ENCODE measurements at regions not wholly inside any gene's neighbourhood (a gene's known extent, or its start where the extent isn't known, plus 50 kb on each side); places are given as distances from the start of the nearest gene placed in this dataset.
A peak's percentile ranks its signal among the peaks of the same experiment; 100 is the strongest.

DNA sequence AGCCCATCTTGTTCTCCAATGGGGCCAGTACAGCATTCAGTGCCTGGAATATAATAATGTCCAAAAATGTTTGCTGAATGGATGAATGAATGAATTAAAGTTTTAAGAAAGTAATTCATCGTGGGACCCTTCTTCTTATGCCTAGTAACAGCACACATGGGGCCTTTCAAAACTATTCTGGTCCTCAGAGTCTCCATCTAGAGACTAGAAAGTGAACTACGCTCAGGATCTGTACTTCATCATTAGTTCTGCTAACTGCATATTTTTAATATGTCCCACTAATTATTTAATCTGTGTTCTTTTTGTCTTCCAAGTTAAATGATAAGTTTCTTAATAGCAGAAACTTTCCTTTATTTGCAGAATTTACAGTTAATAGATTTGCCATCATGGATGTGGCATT, 172.5 kb downstream of the SMAD2 start:
- H3K4me1 Mint-ChIP-seq (ENCODE audit: low read depth, unreplicated experiment): no peaks in the 10 kb centered on the region
- H3K36me3 Mint-ChIP-seq (ENCODE audit: low read depth, unreplicated experiment): no peaks in the 10 kb centered on the region
- TF ChIP-seq, protein P1, sequence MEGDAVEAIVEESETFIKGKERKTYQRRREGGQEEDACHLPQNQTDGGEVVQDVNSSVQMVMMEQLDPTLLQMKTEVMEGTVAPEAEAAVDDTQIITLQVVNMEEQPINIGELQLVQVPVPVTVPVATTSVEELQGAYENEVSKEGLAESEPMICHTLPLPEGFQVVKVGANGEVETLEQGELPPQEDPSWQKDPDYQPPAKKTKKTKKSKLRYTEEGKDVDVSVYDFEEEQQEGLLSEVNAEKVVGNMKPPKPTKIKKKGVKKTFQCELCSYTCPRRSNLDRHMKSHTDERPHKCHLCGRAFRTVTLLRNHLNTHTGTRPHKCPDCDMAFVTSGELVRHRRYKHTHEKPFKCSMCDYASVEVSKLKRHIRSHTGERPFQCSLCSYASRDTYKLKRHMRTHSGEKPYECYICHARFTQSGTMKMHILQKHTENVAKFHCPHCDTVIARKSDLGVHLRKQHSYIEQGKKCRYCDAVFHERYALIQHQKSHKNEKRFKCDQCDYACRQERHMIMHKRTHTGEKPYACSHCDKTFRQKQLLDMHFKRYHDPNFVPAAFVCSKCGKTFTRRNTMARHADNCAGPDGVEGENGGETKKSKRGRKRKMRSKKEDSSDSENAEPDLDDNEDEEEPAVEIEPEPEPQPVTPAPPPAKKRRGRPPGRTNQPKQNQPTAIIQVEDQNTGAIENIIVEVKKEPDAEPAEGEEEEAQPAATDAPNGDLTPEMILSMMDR (IDR thresholded peaks at IDR 0.05; ENCODE audit: insufficient read depth, low read depth, low read length): peak; percentile 20
- no peak for TF ChIP-seq EZH2 (IDR thresholded peaks at IDR 0.05; ENCODE audit: insufficient read depth, low read length)
- no peak overlapping the region for H3K4me3 Mint-ChIP-seq (ENCODE audit: unreplicated experiment)
- H3K27me3 Mint-ChIP-seq (ENCODE audit: low read depth, unreplicated experiment): peaks cover 19% of the 10 kb centered on the region
- no peak overlapping the region for H3K27ac Mint-ChIP-seq (ENCODE audit: unreplicated experiment)
- H4K20me1 ChIP-seq (ENCODE audit: insufficient read depth, low read length): no peaks in the 10 kb centered on the region
- no peaks in the 10 kb centered on the region for H3K79me2 ChIP-seq (ENCODE audit: insufficient read depth, low read length)
- peaks cover 4% of the 10 kb centered on the region for H3K27me3 ChIP-seq (ENCODE audit: insufficient read depth, low read length)
- no peak overlapping the region for H3K9ac ChIP-seq (ENCODE audit: low read length)
- no peak overlapping the region for H3K4me2 ChIP-seq (ENCODE audit: low read length)
- no peaks in the 10 kb centered on the region for H3K36me3 ChIP-seq (ENCODE audit: insufficient read depth, low read length)
- H3K27ac ChIP-seq (ENCODE audit: low read depth, low read length): no peak overlapping the region
- peaks cover 4% of the 10 kb centered on the region for H3K9me3 Mint-ChIP-seq (ENCODE audit: unreplicated experiment)
- no peak for DNase-seq (ENCODE audit: low read depth)
- H3K9me3 ChIP-seq (ENCODE audit: insufficient read depth, low read depth, low read length): no peaks in the 10 kb centered on the region
- no peak overlapping the region for H3K4me3 ChIP-seq (ENCODE audit: insufficient read depth, low read depth, low read length)
- no peak overlapping the region for H2AFZ ChIP-seq (ENCODE audit: low read depth, low read length)
- H3K4me1 ChIP-seq (ENCODE audit: insufficient read depth, low read length): no peaks in the 10 kb centered on the region
- no peak for FAIRE-seq

DNA sequence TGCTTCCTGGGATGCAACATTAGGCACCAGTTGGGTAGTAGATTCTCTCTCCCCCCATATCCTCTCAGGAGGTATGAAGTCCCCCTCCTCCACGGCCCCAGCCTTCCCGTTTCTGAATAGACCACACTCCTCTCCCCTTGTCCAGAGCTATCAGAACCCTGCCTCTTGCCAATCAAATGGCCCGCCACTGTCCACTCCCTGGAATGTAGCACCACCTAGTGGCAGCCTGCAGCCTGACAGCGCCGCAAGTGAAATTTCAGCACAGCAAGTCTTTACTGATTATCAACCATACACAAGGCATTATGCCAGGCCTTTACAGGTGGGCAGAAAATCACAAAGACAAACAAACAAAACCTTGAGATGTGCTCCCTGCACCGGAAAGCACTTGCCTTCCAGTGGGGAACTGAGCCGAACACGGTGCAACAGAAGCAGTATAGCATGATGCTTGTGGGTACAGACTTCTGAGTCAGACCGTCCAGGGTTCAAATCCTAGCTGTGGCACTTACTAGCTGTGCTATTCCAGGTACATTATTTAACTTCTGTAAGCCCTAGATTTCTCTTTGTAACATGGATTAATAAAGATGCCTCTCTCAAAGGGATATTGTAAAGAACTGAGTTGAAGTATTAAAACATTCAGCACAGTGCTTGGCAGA, 174.0 kb downstream of the SMAD2 start:
- H3K27ac Mint-ChIP-seq (ENCODE audit: unreplicated experiment): no peak overlapping the region
- peaks cover 29% of the 10 kb centered on the region for H3K27me3 Mint-ChIP-seq (ENCODE audit: low read depth, unreplicated experiment)
- no peak overlapping the region for H3K4me3 ChIP-seq (ENCODE audit: insufficient read depth, low read depth, low read length)
- H3K27me3 ChIP-seq (ENCODE audit: insufficient read depth, low read length): peaks cover 6% of the 10 kb centered on the region
- no peaks in the 10 kb centered on the region for H3K79me2 ChIP-seq (ENCODE audit: insufficient read depth, low read length)
- peak; percentile 5 for DNase-seq (ENCODE audit: low read depth)
- no peaks in the 10 kb centered on the region for H3K36me3 Mint-ChIP-seq (ENCODE audit: low read depth, unreplicated experiment)
- no peak overlapping the region for H3K27ac ChIP-seq (ENCODE audit: low read depth, low read length)
- H3K4me2 ChIP-seq (ENCODE audit: low read length): no peak overlapping the region
- no peak overlapping the region for H2AFZ ChIP-seq (ENCODE audit: low read depth, low read length)
- H3K4me3 Mint-ChIP-seq (ENCODE audit: unreplicated experiment): no peak overlapping the region
- no peak overlapping the region for H3K9ac ChIP-seq (ENCODE audit: low read length)
- H3K9me3 Mint-ChIP-seq (ENCODE audit: unreplicated experiment): peaks cover 4% of the 10 kb centered on the region
- no peaks in the 10 kb centered on the region for H3K9me3 ChIP-seq (ENCODE audit: insufficient read depth, low read depth, low read length)
- H3K4me1 Mint-ChIP-seq (ENCODE audit: low read depth, unreplicated experiment): no peaks in the 10 kb centered on the region
- H3K4me1 ChIP-seq (ENCODE audit: insufficient read depth, low read length): no peaks in the 10 kb centered on the region
- no peaks in the 10 kb centered on the region for H4K20me1 ChIP-seq (ENCODE audit: insufficient read depth, low read length)
- no peak for TF ChIP-seq EZH2 (IDR thresholded peaks at IDR 0.05; ENCODE audit: insufficient read depth, low read length)
- TF ChIP-seq, protein P1 (IDR thresholded peaks at IDR 0.05; ENCODE audit: insufficient read depth, low read depth, low read length): peak; percentile 91
- H3K36me3 ChIP-seq (ENCODE audit: insufficient read depth, low read length): no peaks in the 10 kb centered on the region
- FAIRE-seq: no peak

DNA sequence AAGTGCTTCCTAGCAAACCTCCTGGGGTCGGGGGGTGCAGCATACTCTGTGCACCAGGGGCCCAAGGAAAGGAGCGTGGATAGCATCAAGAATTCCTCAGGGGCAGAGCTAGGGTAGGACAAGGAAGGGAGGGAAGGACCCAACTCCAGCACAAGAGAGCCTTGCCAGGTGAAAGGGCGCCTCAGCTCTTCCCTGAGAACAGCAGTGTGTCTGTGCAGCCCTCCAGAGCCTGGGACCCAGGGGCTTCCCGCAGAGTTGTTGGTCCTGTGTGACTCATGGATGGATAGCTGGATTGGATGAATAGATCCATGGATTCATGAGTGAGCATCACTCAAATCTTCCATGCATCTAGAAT, 175.4 kb downstream of the SMAD2 start:
- DNase-seq (ENCODE audit: low read depth): no peak
- H3K79me2 ChIP-seq (ENCODE audit: insufficient read depth, low read length): no peaks in the 10 kb centered on the region
- no peaks in the 10 kb centered on the region for H3K36me3 ChIP-seq (ENCODE audit: insufficient read depth, low read length)
- Mint-ChIP-seq H3K4me3 (ENCODE audit: unreplicated experiment) (no peak overlapping the region), H3K27ac (ENCODE audit: unreplicated experiment) (no peak overlapping the region), H3K36me3 (ENCODE audit: low read depth, unreplicated experiment) (no peaks in the 10 kb centered on the region), H3K4me1 (ENCODE audit: low read depth, unreplicated experiment) (no peaks in the 10 kb centered on the region), H3K27me3 (ENCODE audit: low read depth, unreplicated experiment) (peaks cover 39% of the 10 kb centered on the region), H3K9me3 (ENCODE audit: unreplicated experiment) (peaks cover 4% of the 10 kb centered on the region)
- TF ChIP-seq EZH2 (IDR thresholded peaks at IDR 0.05; ENCODE audit: insufficient read depth, low read length): no peak
- TF ChIP-seq, protein P1 (IDR thresholded peaks at IDR 0.05; ENCODE audit: insufficient read depth, low read depth, low read length): no peak
- no peak overlapping the region for H3K4me2 ChIP-seq (ENCODE audit: low read length)
- H3K4me3 ChIP-seq (ENCODE audit: insufficient read depth, low read depth, low read length): no peak overlapping the region
- H3K27ac ChIP-seq (ENCODE audit: low read depth, low read length): no peak overlapping the region
- H3K9me3 ChIP-seq (ENCODE audit: insufficient read depth, low read depth, low read length): no peaks in the 10 kb centered on the region
- H4K20me1 ChIP-seq (ENCODE audit: insufficient read depth, low read length): no peaks in the 10 kb centered on the region
- no peak overlapping the region for H2AFZ ChIP-seq (ENCODE audit: low read depth, low read length)
- no peak overlapping the region for H3K9ac ChIP-seq (ENCODE audit: low read length)
- peaks cover 7% of the 10 kb centered on the region for H3K27me3 ChIP-seq (ENCODE audit: insufficient read depth, low read length)
- no peaks in the 10 kb centered on the region for H3K4me1 ChIP-seq (ENCODE audit: insufficient read depth, low read length)
- no peak for FAIRE-seq

Measured in astrocyte (in vitro differentiated cells and primary cell).